GM13977 (cell line): ENCODE measurements at regions not wholly inside any gene's neighbourhood (a gene's known extent, or its start where the extent isn't known, plus 50 kb on each side); places are given as distances from the start of the nearest gene placed in this dataset.

Experiments
- DNase-seq: peaks from one replicate; pipeline ENCODE4 v3.0.0; 2012; ENCODE audit warnings: low spot score
- CTCF ChIP-seq: IDR thresholded peaks from 2 replicates; pipeline ENCODE4 v1.5.1; 2012; ENCODE audit warnings: mild to moderate bottlenecking, control low read depth; ENCODE audit not compliant: insufficient read depth; ENCODE audit errors: extremely low read depth, missing control alignments
- in situ Hi-C: fragments of 300-500 bp; cut with MboI; formaldehyde crosslinking; loops from one replicate; pipeline ENCODE4 v1.12.0; 2022; ENCODE audit warnings: low sequenced_read_pairs, low pct_unique_long_range_greater_than_20kb, mixed read lengths, inconsistent platforms; ENCODE audit not compliant: unreplicated experiment

DNA sequence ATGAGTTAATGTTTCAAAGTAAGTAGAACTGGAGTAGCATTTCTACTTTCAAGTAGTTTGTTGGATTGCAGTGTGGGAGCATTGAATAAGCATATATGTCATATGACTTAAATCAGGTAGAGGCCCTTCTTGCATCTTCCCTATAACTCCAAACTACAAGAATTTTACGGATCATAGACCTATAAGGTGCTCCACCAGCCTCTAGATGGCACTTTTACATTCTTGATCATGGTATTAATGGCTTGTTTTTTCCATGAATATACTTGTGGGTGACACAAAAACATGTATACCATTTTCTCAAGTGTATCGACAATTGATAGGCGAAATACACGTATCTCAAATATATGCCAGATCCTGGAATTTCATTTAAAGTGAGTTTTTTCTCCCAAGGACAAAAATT lies 311.1 kb downstream of the ZPLD1 start:
- no peak for TF ChIP-seq CTCF
- DNase-seq: no peak
- in situ Hi-C loops: no loop called here

DNA sequence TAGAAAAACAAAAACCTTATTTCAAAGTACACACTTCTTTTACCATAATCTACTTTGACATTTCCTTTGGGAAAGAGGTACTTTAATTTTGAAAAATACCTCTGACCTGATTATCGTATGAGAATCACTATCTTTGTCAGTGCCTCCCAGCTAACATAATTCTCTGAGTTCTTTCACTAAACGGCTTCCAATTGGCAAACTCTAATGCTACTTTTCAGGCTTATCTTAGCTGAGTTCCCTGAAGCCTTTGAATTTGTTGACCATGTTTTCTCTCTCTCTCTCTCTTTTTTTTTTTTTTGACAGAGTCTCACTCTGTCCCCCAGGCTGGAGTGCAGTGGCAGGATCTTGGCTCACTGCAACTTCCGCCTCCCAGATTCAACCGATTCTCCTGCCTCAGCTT lies 312.8 kb downstream of the ZPLD1 start:
- in situ Hi-C loops: no loop called here
- no peak for TF ChIP-seq CTCF
- no peak for DNase-seq

DNA sequence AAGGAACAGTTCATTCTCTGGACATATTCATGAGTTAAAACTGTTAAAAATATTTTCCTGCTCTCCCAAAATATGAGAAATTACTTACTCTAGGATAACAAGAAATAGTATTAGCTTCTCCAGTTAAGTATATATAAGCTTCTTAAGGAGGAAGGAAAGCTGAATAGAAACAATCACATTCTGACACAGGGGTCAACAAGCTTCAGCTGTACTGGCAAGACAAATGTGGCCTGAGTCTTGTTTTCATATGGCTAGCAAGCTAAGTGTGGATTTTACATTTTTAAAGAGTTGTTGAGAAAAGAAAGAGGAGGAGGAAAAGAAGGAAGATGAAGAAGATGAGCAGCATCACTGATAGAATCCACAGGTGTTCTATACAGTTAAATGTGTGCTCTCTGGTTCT lies 313.8 kb downstream of the ZPLD1 start:
- no peak for TF ChIP-seq CTCF
- DNase-seq: no peak
- in situ Hi-C loops: no loop called here

GRCh38 chr3:102750322-102750721 lies 315.5 kb downstream of the ZPLD1 start:
- DNase-seq: no peak
- no peak for TF ChIP-seq CTCF
- in situ Hi-C loops: no loop called here

- in situ Hi-C loops: no loop called here
- no peak for TF ChIP-seq CTCF
- no peak for DNase-seq
These were observed 319.1 kb downstream of the ZPLD1 start for GRCh38 chr3:102753901-102754300.

- in situ Hi-C loops: no loop called here
- no peak for DNase-seq
- no peak for TF ChIP-seq CTCF
These were observed 321.9 kb downstream of the ZPLD1 start for GRCh38 chr3:102756706-102757105.

GRCh38 chr3:102757950-102758349 lies 323.1 kb downstream of the ZPLD1 start:
- no peak for DNase-seq
- no peak for TF ChIP-seq CTCF
- in situ Hi-C loops: no loop called here
